ENCODE measurements at regions not wholly inside any gene's neighbourhood (a gene's known extent, or its start where the extent isn't known, plus 50 kb on each side); places are given as distances from the start of the nearest gene placed in this dataset.

DNA sequence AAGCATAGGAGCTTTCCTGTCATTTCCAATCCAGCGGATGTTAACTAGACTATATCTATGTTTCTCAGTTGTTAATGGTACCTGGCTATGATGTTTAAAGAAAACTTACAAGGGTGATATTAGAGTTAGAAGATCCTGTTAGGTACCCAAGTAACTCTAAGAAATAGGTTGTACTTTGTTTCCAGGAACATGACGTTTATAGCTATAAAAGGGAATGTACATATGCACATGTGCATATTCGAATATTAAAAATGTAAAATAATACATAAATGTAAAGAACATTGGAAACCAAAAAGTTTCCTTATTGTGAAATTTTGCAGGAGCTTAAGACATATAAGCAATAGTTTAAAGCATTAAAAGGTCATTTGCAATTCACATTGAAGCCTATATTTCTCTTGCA, 247.7 kb upstream of the EDIL3 start:
- TF ChIP-seq, protein P1, sequence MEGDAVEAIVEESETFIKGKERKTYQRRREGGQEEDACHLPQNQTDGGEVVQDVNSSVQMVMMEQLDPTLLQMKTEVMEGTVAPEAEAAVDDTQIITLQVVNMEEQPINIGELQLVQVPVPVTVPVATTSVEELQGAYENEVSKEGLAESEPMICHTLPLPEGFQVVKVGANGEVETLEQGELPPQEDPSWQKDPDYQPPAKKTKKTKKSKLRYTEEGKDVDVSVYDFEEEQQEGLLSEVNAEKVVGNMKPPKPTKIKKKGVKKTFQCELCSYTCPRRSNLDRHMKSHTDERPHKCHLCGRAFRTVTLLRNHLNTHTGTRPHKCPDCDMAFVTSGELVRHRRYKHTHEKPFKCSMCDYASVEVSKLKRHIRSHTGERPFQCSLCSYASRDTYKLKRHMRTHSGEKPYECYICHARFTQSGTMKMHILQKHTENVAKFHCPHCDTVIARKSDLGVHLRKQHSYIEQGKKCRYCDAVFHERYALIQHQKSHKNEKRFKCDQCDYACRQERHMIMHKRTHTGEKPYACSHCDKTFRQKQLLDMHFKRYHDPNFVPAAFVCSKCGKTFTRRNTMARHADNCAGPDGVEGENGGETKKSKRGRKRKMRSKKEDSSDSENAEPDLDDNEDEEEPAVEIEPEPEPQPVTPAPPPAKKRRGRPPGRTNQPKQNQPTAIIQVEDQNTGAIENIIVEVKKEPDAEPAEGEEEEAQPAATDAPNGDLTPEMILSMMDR (IDR thresholded peaks at IDR 0.05; ENCODE audit: poor library complexity), result no peak
- TF ChIP-seq EZH2 (IDR thresholded peaks at IDR 0.05; ENCODE audit: borderline replicate concordance) (no peak), EZH2phosphoT487 (IDR thresholded peaks at IDR 0.05; ENCODE audit: low read depth, severe bottlenecking, unreplicated experiment) (no peak)

Data from hepatocyte (in vitro differentiated cells).